VCaP (cell line): ENCODE measurements at regions not wholly inside any gene's neighbourhood (a gene's known extent, or its start where the extent isn't known, plus 50 kb on each side); places are given as distances from the start of the nearest gene placed in this dataset.
"Not testable (repeated sequence)": the region's sequence is repeated elsewhere in the genome, so short reads cannot be mapped to it uniquely, and the experiment has no call there.

Source experiments
- H3K27ac ChIP-seq: fragments of 450-650 bp; 2 replicates; pipeline ENCODE4 v1.5.1; 2017
- CTCF ChIP-seq: fragments of 450-650 bp; conservative IDR thresholded peaks from 2 replicates; pipeline ENCODE4 v1.5.1; 2017; ENCODE audit warnings: mild to moderate bottlenecking, moderate library complexity

- TF ChIP-seq CTCF, result no peak
These were observed 102.2 kb downstream of the SNX5 start for GRCh38 chr20:17866234-17867001.

GRCh38 chr20:17863577-17864292, 104.9 kb downstream of the SNX5 start:
- H3K27ac ChIP-seq, result no peak overlapping the region
- TF ChIP-seq CTCF, result no peak

More at GRCh38 chr20:17866234-17867001, 102.2 kb downstream of the SNX5 start:
- H3K27ac ChIP-seq, result no peak overlapping the region

- no peak for TF ChIP-seq CTCF
- H3K27ac ChIP-seq, result no peak overlapping the region
These were observed 105.4 kb downstream of the SNX5 start for GRCh38 chr20:17863209-17863576.

GRCh38 chr20:17862171-17862570, 106.4 kb downstream of the SNX5 start:
- no peak for TF ChIP-seq CTCF
- no peak overlapping the region for H3K27ac ChIP-seq

GRCh38 chr20:17861620-17862019, 107.0 kb downstream of the SNX5 start:
- not testable (repeated sequence) for H3K27ac ChIP-seq

GRCh38 chr20:17860301-17861197, 108.0 kb downstream of the SNX5 start:
- H3K27ac ChIP-seq, result no peak overlapping the region
- no peak for TF ChIP-seq CTCF

GRCh38 chr20:17859616-17860232, 108.9 kb downstream of the SNX5 start:
- no peak overlapping the region for H3K27ac ChIP-seq

More at GRCh38 chr20:17859616-17860232, 108.9 kb downstream of the SNX5 start:
- no peak for TF ChIP-seq CTCF
